ENCODE measurements at regions not wholly inside any gene's neighbourhood (a gene's known extent, or its start where the extent isn't known, plus 50 kb on each side); places are given as distances from the start of the nearest gene placed in this dataset.

DNA sequence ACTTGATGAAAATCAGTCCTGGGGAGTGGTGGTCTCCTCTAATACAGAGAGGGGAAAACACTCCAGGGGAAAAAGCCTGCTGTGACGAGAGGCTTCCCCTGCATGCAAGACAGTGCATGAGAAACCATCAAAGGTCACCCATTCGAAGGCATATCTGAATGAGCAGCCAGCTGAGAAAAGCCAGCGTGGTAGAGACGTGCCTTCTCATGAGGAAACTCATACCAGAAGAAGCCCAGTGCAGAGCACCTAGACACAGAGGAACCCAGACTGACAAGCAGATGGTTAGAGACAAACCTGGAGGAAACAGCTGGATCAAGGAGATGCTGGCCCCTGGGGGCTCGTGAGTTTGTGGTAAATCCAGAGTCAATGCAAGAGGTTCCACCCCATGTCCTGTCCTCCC lies 534.8 kb downstream of the BRD1 start:
- no peak for DNase-seq

GRCh38 chr22:49291781-49292180 lies 535.9 kb downstream of the BRD1 start:
- no peak for DNase-seq

GRCh38 chr22:49291169-49291568 lies 536.5 kb downstream of the BRD1 start:
- no peak for DNase-seq

DNA sequence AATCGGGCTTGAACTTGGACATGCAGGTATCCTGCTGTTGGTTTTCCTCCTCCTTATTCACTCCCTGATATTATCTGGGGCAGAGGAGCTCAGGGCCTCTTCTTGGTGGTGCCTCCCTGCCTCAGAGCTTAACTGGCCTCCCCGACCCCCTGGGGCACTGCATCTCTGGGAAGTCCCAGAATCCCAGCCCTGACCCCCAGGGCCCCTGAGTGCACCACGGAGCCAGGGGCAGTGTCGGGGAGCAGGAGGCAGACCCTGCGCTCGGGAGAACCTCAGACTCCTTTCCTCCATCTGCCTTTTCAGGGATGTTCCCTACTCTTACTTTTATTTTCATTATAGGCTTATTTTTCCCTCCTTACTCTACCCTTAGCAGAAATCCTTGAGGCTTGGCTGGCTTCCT lies 537.0 kb downstream of the BRD1 start:
- no peak for DNase-seq

- no peak for DNase-seq
These were observed 537.6 kb downstream of the BRD1 start for GRCh38 chr22:49289822-49290679.

DNA sequence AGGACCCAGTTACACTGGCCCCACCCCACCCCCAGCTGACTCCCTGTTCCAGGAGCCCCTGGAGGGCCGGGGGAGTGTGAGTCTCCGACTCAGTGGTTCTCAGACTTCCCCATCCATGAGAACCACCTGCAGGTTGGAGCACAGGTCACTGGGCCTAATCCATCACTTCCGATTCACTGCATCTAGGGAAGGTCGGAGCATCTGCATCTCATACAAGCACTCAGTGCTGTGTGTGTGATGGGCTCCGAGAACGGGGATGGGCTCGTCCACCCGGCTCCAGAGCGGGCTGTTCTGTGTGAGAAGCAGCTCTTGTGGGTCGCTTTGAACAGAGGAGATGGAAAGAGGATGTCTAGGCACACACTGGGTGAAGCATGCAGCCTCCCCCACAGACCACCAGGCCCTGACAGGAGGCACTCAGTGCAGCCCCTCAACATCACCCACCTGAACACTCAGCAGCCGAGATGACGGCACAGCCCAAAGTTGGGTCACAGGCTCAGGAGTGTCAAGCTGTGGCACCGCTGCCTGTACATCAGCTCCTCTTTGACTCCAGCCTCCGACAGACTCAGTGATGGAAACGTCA lies 541.4 kb downstream of the BRD1 start:
- DNase-seq, result no peak

DNA sequence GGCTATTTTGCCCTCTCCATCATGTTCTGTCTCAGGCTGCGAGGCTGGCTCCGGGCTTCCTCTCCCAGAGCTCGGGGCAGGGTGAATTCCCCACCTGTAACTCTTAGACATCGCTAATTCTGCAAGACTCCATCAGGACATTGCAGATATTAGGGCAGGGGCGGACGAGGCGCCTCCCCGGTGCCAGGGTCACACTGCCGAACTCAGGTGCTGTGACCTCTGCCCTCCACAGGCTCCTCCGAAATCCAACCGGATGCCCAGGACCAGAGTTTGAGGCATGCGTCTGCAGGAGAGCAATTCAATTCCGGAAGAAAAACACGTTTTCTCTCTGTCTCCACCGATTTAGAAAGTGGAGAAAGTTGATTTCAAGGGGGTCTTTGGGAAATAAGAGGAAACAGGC lies 542.7 kb downstream of the BRD1 start:
- no peak for DNase-seq

GRCh38 chr22:49284056-49284784 lies 543.5 kb downstream of the BRD1 start:
- no peak for DNase-seq

DNA sequence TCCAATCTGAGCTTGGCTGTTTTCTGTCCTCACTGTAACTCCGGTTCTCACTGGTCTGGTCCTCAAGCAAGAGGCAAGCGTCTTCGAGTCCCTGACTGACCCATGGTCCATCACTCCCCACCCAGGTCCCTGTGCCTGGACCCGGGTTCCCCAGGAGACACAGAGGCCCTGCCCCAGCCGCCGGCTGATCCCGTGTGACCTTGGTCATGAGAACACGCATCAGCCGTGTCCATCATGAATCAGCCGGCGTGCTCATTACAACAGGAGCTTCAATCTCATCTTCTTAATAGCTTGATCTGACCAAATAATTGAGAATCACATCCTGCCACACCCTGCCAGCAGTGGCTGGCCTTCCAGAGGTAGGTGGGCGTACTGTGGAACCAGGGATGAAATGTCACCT lies 545.1 kb downstream of the BRD1 start:
- DNase-seq, result no peak

- DNase-seq, result no peak
These were observed 546.0 kb downstream of the BRD1 start for GRCh38 chr22:49281467-49282340.

- DNase-seq, result no peak
These were observed 549.3 kb downstream of the BRD1 start for GRCh38 chr22:49278340-49278739.

GRCh38 chr22:49276567-49276966 lies 551.1 kb downstream of the BRD1 start:
- no peak for DNase-seq

GRCh38 chr22:49274754-49275380 lies 552.8 kb downstream of the BRD1 start:
- no peak for DNase-seq

DNA sequence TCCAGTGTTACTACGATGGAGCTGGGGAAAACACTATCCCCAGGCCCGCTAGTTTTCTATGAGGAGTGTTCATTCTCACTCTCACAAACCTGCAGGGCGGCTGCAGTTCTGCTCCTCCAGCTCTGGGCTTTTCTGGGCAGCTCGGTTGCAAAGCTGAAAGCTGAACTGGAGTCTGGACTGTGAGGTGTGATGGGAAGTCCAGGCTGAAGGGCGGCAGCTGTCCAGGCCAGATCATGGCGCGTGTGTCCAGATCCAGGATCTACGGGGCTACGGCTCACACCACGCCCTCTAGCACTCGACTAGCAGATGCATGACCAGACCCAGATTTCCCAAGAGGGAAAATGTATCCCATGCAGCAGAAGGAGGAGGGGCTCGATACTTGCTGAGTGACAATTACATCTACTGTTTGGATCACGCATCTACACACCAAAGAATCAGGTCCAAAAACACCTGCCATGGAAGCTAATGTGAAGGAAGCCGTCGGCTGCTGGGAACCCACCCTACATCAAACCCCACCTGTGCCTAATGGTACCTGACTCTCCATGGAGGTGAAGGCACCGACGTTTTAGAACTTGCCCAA lies 555.0 kb downstream of the BRD1 start:
- no peak for DNase-seq

GRCh38 chr22:49271831-49272230 lies 555.8 kb downstream of the BRD1 start:
- no peak for DNase-seq

DNA sequence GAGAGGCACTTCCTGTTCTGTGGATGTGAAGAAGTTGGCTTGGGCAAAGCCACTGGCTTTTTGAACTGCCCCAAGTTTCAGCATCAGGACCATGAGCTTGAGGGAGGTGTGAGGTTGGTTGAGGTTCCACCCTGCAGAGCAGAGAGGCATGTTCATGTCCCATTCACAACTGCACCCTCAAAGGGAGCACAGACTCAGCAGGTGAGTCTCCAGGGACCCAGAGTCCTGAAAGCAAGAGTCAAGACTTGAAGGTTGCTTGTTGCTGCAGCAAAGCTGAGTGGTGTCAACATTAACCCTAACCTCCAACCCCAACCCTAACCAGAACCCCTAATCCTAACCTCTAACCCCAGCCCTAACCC lies 556.3 kb downstream of the BRD1 start:
- no peak for DNase-seq

- no peak for DNase-seq
These were observed 556.9 kb downstream of the BRD1 start for GRCh38 chr22:49270595-49271368.

DNA sequence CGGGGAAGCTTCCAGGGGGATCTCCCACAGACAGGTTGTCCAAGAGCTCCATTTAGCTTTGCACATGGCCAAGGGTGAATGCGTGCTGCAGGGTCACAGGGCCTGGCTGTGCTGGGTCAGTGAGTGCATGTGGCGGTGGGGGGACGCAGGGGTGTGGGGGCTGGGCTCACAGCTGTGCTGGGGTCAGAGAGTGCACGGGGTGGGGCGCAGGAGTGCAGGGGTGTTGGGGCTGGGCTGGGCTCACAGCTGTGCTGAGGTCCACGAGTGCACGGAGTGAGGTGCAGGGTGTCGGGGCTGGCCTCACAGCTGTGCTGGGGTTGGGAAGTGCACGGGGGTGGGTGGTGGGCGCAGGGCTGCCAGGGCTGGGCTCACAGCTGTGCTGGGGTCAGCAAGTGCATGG lies 557.7 kb downstream of the BRD1 start:
- DNase-seq, result no peak

- no peak for DNase-seq
These were observed 558.3 kb downstream of the BRD1 start for GRCh38 chr22:49269371-49269770.

- DNase-seq, result no peak
These were observed 558.7 kb downstream of the BRD1 start for GRCh38 chr22:49268924-49269323.

DNA sequence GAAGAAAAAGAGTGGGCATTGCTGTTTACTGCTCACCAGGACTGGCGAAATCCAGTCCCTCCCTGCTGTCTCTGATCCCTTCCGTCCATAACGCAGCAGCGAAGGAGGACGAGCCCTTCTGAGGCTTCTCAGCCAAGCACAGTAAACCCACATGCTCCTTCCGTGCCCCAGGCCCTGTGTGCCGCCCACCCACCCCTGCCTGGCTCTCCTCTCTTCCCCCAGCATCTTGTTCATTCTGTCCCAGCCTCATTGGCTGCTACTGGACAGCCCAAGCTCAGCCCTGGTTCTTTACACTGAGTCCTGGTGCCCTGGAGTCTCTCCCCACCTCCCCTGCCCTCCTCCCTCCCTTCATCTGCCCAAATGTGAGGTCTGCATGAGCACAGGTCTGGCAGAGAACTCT lies 559.7 kb downstream of the BRD1 start:
- no peak for DNase-seq
